ENCODE measurements at regions not wholly inside any gene's neighbourhood (a gene's known extent, or its start where the extent isn't known, plus 50 kb on each side); places are given as distances from the start of the nearest gene placed in this dataset.

DNA sequence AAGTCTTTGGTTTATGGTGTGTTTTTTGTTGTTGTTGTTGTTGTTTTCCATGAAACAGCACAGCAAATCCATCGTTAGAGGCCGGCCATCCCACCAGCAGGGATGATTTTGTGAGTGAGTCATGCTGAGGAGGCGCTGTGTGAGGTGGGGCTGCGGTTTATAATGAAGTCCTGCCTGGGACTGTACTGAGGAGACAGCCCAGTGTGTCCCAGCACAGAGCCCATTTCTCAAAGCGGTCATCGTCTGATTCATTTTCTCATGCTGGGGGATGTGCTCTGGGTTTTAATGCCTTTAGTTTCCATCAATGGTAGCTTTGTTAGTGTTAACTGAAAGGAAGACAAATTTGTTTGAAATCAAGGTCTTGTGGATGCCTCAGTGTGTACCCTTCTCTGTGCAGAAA is 129.3 kb upstream of the SERP2 start:
- peak; percentile 66 for DNase-seq (ENCODE audit: low spot score)

DNA sequence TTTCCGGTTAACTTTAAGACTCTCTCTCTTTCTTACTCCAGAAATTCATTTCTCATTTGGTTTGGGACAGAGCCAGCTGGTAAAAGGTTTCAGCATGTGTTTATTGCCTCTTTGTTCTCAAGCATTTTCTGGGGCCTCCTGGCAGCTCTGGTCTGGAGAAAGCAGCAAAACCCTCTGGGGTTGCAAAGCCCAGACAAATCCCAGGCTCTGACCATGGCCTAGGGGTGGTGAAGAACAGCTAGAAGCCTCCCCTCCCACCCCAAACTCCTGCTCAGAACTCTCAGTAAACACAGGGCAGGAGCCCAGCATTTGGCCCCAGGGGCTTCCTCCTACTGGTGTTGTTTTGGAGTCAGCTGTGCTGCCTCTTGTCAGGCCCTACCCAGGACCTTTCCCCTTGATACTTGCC is 124.2 kb upstream of the SERP2 start:
- DNase-seq (ENCODE audit: low spot score), result no peak

DNA sequence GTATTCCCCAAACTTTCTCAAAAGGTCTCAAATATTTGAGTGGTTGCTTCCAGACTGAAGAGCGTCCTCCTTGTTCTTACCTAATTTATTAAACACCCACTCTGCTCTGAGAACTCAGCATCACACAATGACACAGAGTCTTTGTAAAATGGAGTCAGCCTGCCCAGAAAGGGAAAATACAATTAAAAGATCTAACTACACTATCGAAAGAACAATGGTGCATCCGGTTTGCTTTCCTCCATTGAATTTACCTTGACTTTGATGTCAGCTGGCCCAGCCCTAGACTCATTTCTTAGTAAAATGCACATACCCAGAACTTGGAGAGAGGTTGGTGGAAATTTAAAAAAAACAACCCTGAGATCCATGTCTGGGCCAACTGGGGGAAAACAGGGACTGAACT is 120.7 kb upstream of the SERP2 start:
- no peak for DNase-seq (ENCODE audit: low spot score)

DNA sequence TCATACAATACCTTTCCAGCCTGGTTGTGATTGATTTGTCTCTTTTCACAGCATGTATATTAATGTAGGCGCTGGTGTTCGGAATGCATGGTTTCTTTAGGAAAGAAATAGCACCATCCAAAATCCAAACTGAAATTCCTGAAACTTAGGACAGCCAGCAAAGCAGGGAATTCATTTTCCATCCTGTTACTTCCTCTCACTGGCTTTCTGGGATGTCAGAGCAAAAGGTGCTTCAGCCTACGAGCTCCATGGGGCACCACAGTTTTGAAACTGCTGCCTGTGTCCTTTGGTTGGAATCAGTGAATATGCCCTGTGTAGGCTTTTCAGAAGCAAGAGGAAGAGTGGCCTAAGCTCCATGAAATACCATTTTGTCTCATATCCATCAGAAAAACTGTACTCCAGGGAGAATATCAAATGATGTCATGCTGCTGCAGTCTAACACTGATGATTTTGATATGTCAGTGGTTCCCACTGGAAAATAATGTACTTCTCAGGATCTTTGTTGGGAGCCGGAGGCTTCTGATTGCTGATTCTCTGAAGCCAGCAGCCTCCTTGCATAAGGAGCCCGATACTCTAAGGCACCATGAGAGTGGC is 117.8 kb upstream of the SERP2 start:
- DNase-seq (ENCODE audit: low spot score), result no peak

DNA sequence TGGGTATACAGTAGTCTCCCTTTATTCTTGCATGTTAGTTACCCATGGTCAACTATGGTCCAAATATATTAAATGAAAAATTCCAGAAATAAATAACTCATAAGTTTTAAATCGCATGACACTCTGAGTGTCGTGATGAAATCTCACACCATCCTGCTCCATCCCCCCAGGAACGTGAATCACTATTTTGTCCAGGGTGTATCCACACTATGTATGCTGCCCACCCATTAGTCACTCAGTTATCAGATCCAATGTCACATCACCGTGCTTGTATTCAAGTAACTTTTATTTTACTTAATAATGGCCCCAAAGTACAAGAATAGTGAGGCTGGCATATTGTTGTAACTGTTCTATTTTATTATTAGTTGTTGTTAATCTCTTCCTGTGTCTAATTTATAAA is 115.8 kb upstream of the SERP2 start:
- no peak for DNase-seq (ENCODE audit: low spot score)

DNA sequence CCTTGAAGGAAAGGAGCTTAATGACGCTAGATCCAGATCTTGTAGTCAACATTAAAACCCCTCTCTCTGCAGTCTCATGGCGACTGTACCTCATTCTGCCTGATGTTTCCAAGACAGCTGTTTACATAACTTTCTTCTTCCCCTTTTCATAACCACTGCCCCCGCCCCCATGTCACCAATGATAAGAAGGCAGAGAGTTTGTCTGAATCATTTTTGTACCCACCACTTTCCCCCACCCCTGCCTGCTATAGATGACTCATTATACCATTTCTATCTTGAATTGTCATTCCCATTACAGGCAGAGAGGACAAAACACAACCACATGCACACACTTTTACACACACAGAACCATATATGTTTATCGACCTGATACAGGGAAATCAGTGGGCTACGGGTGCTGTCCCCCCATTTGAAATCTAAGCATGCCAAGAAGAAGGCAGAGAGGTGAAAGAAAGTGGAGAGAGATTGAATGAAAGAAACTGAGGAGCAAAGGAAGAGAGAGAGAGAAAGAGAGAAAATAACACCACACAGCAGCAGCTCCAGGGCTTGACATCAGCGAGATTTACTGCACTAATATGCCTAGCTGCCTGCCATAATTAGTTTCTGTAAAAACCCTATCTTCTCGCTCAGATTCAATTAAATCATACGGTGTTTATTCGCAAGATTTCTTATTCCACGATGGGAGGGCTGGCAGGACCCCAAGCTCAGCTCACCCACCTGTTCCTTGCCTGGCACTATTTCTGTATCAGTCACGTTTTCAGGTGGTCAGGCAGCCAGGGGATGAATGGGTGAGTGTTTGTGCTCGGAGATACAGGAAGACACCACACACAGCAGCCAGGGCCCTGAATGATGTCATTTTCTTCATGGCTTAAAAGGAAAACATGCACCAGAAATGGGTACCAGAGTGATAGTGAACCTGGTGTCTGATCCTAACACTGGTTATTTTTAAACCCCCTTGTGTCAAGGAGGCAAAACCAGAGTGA is 114.3 kb upstream of the SERP2 start:
- DNase-seq (ENCODE audit: low spot score), result peak; percentile 50

DNA sequence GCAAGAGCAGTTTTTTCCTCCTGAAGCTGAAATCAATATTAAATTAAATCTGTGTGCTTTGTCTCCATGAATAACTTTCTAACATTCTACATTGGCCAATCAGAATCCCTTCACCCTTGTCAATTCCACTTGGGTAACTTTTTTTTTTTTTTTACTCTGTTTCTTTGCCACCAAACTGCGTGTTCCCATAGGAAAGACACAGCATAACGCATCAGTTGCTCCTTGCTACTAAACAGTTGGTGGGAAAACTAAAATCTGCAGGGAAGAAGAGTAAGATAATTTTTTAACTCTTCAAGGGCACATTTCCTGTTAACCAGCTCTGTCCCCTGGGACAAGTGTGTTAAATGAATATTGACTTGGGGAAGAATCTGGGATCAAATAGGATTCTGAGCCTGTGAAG is 113.3 kb upstream of the SERP2 start:
- no peak for DNase-seq (ENCODE audit: low spot score)

DNA sequence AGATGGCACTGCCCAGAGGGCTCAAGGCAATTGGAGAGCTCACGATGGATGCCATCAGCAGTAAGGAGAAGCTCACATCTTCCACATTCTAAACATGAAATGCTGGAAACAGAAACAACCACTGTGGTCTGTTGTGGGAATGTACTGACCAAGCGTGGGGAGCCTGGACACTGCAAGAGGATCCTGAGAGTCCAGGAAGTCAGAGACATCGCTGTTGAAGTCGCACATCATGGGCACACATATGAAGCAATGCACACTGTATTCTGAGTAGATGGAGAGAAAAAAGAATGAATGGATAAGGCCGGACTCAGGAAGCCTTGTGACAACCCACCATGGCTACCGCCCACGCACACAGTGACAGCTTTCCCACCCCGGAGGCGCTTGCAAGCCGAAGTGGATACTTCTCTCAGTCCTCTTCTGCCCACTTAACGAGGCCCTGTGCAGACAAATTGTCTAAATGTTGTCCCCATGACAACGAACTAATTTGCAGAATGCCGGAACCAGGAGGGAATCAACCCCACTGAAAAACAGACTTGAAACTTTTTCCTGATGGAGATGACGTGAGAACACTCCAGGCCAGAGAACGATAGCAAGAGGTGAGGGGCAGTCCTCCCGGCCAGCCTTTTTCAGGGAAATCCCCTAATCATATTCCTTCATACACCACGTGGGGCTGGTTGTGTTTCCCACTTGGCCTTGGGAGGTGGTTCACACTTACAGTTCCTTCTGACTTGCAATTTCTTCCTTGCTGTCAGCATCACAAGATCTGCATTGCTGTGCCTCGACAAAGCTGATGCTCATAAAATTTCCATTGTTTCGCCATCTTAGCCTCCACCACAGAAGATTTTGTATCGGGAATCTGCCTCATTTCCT is 109.6 kb upstream of the SERP2 start:
- no peak for DNase-seq (ENCODE audit: low spot score)

DNA sequence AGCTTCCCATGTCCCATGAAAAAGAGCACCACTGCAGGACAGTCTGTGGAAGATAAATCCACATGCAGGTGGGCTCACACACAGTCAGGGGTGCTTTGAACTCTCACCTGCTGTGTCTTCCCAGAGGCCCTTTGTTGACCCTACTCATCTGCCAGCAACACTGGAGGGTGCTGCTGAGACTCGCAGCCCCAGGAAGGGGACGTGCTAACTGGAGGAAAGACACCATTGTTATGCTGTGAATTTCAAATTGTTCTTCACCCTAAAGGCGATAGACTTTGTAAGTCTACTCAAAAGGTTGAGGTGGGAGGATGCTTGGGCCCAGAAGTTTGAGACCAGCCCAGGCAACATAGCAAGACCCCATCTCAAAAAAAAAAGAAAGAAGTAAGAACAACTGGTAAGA is 107.3 kb upstream of the SERP2 start:
- DNase-seq (ENCODE audit: low spot score), result no peak

DNA sequence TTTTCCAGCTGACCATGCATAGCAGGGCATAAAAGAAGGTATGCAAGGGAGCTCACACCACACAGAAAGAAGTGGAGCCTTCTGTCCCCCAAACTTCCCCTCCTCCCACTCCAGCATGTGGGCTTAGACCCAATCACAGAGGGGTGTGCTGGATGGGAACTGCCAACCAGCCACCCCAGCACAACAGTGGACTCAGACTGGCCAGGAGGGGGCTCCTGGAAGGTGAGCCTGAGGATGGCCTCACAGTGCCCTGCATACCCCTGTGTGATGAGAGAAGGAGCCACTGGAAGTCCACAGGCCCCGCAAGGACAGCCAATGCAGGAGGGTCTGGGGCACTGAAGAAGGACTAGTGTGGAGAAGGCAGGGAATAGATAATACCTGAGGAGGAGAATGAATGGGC is 106.9 kb upstream of the SERP2 start:
- no peak for DNase-seq (ENCODE audit: low spot score)

DNA sequence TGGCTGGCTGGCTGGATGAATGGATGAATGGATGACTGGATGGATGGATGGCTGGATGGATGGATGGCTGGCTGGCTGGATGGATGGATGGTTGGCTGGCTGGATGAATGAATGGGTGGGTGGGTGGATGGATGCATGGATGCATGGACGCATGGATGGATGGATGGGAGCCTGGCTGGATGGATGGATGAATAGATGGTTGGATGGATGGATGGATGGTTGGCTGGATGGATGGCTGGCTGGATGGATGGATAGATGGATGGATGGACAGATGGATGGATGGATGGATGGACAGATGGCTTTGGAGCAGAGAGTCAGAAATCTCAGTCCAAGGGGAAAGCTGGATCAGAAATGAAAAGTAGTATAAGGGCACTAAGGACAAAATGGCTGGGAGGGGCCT is 106.4 kb upstream of the SERP2 start:
- DNase-seq (ENCODE audit: low spot score), result no peak

DNA sequence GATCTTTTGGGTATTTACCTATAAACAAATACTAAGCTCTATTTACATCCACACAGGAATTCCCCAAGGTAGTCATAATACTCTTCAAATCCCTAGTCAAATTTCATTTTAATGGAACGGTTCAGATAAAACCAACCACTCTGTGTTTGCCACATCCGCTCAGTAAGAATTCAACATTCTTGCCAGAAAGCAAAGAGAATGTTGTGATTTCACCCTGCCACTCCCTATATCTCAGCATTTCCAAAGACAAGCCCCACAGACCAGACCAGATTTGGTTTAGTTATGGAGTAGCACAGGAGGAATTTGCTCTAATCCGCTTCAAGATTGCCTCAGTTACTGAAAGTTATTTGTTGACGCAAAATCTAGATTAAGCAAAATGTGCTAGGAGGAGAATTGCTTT is 105.6 kb upstream of the SERP2 start:
- no peak for DNase-seq (ENCODE audit: low spot score)

DNA sequence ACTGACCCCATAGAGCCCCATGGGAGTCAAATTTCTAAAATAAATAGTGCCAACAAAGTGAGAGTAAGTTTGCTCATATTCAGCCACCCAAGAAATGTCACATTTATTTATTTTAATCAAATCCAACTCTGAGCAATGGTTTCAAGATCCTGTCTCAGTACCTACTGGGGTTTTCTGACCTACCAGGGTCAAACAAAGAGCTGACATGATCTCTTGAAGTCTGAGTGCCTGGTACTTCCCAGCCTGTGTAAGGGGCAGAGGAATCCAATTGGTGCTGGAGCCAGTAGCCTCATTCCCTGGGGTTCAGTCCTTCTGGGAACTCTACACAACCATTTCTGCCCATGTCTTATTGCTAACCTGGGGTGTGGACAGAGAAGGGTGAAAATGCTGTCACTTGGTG is 104.6 kb upstream of the SERP2 start:
- no peak for DNase-seq (ENCODE audit: low spot score)

DNA sequence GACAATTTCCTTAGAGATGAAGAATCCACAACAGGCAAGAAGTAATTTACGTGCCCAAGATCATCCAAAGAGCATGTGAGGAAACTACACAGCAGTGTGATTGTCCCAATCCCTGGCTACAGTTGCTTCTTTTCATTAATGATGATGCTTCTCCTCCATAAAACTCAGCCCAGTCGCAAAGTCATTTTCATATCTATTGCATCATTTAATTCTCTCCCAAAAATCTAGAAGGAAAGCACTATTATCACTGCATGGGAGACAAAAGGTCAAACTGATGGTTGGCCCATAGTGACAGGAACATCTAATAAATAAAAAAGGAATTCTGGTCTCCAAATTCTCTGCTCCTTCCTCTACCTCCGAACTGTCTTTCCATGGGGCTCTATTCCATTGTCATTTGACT is 103.5 kb upstream of the SERP2 start:
- DNase-seq (ENCODE audit: low spot score), result no peak

DNA sequence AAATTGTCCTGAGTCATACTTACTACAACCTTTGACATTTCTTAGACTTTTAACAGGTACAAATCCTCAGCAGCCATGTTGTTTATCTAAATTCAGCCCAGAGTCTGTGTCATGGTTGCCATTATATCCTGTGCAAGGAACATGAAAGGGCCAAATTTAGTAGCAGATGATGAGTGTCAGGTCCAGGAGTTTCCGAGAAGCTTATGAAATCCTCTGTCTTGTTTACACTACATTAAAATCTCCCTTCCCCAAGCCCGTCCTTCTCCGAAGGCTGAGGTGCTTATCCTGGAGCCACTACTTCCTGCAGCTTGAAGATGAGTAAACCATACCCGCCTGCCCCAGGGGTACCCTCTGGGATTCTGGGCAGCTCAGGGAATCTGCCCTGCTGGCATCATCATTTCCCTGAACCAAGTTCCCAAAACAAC is 102.6 kb upstream of the SERP2 start:
- DNase-seq (ENCODE audit: low spot score), result no peak

DNA sequence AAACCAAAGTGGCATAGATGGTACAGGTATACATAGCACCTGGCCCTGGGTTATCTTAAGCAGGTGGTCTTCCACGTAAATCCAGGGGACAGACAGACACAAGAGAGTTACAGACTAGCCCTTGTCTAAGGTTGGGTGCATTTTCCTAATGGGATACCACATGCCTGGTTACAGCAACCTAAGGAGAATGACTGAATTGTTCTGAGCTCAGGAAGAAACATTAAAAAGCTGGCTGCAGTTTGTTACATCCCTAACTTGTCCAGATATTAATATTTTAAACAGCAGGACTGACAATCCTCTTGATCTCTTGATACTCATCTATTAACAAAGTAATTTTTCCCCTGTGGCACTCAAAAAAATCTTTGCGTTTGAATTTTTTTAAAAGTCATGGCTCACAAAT is 102.2 kb upstream of the SERP2 start:
- DNase-seq (ENCODE audit: low spot score), result no peak

DNA sequence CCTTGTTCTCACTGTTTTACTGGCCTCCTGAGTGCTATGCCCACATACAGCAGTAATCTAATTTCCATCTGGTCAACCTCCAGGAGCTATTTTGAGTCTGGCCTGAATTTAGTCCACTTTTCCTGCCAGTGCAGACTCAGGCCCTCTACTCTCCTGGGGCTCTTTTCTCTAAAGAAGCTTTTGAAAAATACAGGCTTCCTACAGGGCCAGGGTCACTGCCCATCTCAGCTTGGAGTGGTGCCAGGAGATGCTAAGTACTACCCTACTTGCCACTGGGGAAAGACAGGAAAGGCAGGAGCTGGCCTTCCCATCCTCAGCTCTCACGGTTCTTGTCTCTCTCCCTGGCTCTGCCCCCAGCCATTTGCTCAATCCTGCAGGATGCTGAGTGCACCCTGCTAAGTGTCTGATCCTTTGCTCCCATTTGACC is 101.7 kb upstream of the SERP2 start:
- no peak for DNase-seq (ENCODE audit: low spot score)

DNA sequence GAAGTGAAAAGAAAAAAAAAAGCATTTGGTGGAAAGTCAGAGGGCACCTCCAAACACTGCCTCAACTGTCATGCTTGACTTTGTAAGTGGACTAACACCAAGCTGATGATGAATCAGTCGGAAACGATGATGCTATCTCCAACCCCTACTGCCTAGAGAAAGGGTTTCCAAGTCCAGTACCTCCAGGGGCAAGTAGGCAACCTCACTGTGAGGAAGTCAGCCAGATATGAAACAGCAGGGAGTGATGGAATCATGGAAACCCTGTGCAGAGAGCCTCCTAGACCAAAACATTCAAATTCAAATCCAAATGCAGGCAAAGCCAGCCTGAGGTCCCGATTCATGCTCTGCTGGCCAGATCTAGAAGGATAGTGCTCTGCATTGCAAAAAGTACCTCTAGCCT is 100.9 kb upstream of the SERP2 start:
- no peak for DNase-seq (ENCODE audit: low spot score)

DNA sequence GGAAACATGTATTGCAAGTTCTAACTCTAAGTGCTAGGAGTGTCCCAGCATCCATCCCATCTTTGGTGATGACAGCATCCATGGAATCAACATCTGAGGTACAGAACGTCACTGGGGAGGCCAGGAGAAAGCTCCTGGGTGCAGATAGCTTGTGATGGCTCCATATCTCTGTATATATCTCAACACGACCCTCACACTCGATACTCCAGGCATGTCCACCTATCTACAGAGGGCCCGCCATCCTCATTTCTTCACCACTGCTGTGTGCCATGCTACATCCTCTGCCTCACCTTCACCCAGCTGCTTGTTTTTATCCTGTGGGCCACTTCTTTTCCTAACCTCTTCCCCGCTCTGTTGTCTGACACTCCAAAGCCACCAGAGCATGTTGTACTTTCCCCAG is 100.4 kb upstream of the SERP2 start:
- no peak for DNase-seq (ENCODE audit: low spot score)

DNA sequence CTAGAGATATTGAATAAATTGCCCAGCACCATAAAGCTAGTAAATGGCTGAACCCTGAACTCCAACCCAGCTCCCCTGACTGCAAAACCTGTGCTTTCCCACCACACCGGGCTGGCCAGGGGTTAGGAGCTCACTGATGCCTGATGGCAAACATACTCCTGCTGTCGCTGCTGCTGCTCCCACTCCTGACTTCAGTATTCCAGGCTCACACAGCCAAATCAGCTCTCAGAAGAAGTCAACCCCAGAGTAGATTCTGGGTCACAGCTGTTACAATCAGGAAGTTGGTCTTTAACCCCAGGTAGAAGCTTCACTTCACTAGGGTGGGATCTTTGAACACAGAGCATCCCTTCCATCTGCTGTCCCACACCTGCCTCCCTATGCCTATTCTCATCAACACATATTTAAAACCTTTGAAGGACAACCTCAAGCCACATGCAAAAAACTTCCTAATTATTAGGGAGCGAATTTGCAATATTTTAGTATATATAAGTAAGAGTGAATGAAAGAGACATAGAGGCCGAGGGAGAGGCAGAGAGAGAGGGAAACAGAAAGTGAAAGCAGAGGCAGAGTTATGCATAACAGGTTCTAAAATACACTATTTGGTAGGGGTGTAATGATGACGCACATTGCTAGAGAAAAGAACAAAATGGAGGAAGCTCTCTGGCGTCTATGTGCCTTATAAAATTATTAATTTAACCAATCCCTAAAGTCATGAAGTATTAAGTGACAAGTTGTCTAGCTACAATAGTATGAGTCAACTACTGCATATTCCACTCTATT is 99.4 kb upstream of the SERP2 start:
- peak; percentile 81 for DNase-seq (ENCODE audit: low spot score)

DNA sequence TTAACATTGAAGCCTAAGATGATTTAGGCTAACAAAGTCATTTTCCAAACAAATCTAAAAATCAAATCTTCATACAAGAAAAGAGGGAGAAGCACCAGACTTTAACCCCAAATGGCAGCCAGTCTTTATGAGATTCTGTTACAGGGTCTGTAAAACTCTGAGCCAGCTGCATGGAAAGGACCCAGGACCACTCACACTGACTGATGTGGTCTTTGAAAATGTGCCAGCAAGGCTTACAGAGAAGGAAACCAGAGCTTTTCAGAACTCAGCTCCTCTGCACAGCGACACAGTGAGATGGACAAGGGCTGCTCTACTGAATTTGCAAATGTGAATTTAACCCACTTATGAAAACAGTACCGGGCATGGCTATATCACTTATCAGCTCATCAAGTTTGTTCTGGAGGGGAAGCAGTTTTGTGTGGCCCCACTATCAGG is 98.8 kb upstream of the SERP2 start:
- DNase-seq (ENCODE audit: low spot score), result no peak

DNA sequence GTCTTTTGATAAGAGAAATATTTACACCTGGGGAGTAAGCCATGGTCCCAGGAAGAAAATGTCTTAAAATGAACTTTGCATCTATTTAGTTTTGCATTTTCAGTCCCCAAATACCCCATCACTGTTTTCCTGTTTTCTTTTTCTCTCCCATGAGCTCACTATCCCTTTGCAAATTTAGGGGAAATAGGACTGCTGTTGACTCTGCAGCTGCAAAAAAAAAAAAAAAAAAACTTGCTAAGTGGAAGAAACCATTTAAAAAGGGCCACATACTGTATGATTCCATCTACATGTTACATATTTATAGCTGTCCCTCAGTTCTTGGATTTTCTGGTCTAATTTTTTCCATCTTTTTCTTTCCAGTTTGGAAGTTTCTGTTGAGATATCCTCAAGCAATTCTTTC is 98.2 kb upstream of the SERP2 start:
- DNase-seq (ENCODE audit: low spot score), result no peak

Data from SW480 (cell line).